ENCODE measurements at regions not wholly inside any gene's neighbourhood (a gene's known extent, or its start where the extent isn't known, plus 50 kb on each side); places are given as distances from the start of the nearest gene placed in this dataset.

GRCh38 chr4:187070740-187071139, 347.1 kb upstream of the FAT1 start:
- TF ChIP-seq CTCF (IDR thresholded peaks at IDR 0.05; ENCODE audit: insufficient read depth, low read length) = no peak
- no peak for TF ChIP-seq GABPA (IDR thresholded peaks at IDR 0.05; ENCODE audit: low read depth)
- TF ChIP-seq POLR2AphosphoS5 (IDR thresholded peaks at IDR 0.05; ENCODE audit: low read depth) = no peak
- no peak for TF ChIP-seq SPI1 (IDR thresholded peaks at IDR 0.05; ENCODE audit: borderline replicate concordance, low read depth)
